ENCODE measurements at regions not wholly inside any gene's neighbourhood (a gene's known extent, or its start where the extent isn't known, plus 50 kb on each side); places are given as distances from the start of the nearest gene placed in this dataset.

GRCh38 chr5:112656451-112656850 lies 81.2 kb upstream of the APC start:
- TF ChIP-seq, protein P1, sequence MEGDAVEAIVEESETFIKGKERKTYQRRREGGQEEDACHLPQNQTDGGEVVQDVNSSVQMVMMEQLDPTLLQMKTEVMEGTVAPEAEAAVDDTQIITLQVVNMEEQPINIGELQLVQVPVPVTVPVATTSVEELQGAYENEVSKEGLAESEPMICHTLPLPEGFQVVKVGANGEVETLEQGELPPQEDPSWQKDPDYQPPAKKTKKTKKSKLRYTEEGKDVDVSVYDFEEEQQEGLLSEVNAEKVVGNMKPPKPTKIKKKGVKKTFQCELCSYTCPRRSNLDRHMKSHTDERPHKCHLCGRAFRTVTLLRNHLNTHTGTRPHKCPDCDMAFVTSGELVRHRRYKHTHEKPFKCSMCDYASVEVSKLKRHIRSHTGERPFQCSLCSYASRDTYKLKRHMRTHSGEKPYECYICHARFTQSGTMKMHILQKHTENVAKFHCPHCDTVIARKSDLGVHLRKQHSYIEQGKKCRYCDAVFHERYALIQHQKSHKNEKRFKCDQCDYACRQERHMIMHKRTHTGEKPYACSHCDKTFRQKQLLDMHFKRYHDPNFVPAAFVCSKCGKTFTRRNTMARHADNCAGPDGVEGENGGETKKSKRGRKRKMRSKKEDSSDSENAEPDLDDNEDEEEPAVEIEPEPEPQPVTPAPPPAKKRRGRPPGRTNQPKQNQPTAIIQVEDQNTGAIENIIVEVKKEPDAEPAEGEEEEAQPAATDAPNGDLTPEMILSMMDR (IDR thresholded peaks at IDR 0.05), result no peak
- no peak for TF ChIP-seq ZFX (IDR thresholded peaks at IDR 0.05; ENCODE audit: borderline replicate concordance)
